Left ventricle myocardium inferior (tissue), 1 donor: ENCODE measurements at regions not wholly inside any gene's neighbourhood (a gene's known extent, or its start where the extent isn't known, plus 50 kb on each side); places are given as distances from the start of the nearest gene placed in this dataset.

Experiments used
- DNase-seq: peaks from one replicate; pipeline ENCODE4 v3.0.0-alpha.2; 2020
- H3K27ac ChIP-seq: fragments of 200-600 bp; replicated peaks from 2 replicates; pipeline ENCODE4 v1.8.0; 2021
- H3K27me3 ChIP-seq: fragments of 200-600 bp; 2 replicates; pipeline ENCODE4 v1.8.0; 2021; ENCODE audit warnings: low read depth
- H3K36me3 ChIP-seq: fragments of 200-600 bp; 2 replicates; pipeline ENCODE4 v1.8.0; 2021
- H3K4me1 ChIP-seq: fragments of 200-600 bp; 2 replicates; pipeline ENCODE4 v1.8.0; 2021
- H3K4me3 ChIP-seq: fragments of 200-600 bp; 2 replicates; pipeline ENCODE4 v1.8.0; 2021; ENCODE audit warnings: mild to moderate bottlenecking, moderate library complexity
- H3K9me3 ChIP-seq: fragments of 200-600 bp; replicated peaks from 2 replicates; pipeline ENCODE4 v1.8.0; 2021
- intact Hi-C: fragments of 100-400 bp; cut with micrococcal nuclease; formaldehyde crosslinking; loops from one replicate; pipeline ENCODE4 v1.11.0; 2022
- TF ChIP-seq, protein P1 (sequence below): fragments of 200-600 bp; IDR thresholded peaks from 2 replicates; pipeline ENCODE4 v1.8.0; 2021; ENCODE audit warnings: antibody characterized with exemption, mild to moderate bottlenecking, borderline replicate concordance
- donor health status: DM: no; HTN: yes; CAD: no; lungs with severe emphysema.

DNA sequence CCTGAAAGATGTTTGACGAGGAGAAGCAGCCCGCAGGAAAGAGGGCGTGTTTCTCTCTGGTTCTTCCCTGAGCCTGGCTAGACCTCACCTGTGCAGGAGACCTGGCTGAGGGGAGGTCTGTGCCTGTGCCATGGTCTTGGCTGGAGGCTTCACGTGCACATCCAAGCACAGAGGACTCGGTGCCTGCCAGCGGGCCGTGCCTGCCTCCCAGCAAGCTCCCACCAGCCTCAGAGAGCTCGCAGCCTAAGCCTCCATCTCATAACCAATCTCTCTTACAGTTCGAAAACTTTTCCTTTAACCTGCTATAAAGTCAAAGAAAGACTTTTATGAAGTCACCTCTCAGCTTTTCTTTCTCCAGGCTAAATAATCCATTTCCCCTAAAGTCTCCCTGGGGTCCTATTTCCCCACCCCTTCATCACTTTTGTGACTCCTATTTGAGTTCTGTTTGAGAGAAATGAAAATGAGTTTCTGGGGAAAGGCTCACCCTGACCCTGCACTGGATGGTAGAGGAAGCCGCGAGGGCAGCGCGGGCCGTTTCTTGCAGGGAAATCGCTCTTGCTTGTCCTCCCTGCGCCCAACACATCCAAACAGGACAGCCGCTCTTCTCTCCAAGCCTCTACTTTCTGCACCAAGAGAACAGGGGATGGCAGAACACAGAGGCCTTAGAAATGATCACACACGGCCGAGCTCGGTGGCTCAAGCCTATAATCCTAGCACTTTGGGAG is 521.0 kb downstream of the SOX11 start:
- TF ChIP-seq, protein P1, sequence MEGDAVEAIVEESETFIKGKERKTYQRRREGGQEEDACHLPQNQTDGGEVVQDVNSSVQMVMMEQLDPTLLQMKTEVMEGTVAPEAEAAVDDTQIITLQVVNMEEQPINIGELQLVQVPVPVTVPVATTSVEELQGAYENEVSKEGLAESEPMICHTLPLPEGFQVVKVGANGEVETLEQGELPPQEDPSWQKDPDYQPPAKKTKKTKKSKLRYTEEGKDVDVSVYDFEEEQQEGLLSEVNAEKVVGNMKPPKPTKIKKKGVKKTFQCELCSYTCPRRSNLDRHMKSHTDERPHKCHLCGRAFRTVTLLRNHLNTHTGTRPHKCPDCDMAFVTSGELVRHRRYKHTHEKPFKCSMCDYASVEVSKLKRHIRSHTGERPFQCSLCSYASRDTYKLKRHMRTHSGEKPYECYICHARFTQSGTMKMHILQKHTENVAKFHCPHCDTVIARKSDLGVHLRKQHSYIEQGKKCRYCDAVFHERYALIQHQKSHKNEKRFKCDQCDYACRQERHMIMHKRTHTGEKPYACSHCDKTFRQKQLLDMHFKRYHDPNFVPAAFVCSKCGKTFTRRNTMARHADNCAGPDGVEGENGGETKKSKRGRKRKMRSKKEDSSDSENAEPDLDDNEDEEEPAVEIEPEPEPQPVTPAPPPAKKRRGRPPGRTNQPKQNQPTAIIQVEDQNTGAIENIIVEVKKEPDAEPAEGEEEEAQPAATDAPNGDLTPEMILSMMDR: no peak
- H3K4me3 ChIP-seq: no peak overlapping the region

DNA sequence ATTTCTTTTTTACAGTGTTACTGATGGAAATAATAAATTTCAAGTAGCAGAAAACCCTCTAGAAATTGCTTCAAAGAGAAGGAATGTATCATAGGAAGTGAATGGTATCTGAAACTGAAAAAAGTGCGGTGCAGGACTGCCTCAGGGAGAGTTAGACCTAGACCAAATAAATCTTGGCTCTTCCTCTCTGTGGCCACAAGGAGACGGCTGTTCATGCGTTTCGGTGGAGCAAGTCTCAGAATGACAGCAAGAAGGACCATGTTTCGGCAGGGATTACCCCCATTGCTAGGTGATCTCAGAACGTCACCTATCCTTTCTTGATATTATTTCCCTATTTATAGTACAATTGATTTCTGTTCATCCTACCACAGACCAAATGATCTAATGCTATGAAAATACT is 522.3 kb downstream of the SOX11 start:
- Histone ChIP-seq H3K4me1 (no peaks in the 10 kb centered on the region), H3K36me3 (no peaks in the 10 kb centered on the region), H3K9me3 (no peaks in the 10 kb centered on the region), H3K4me3 (no peak overlapping the region), H3K27ac (no peak overlapping the region), H3K27me3 (no peaks in the 10 kb centered on the region)
- DNase-seq: no peak
- intact Hi-C loops: no loop called here
- TF ChIP-seq, protein P1: no peak

More for the DNA sequence above, 521.0 kb downstream of the SOX11 start:
- H3K4me1 ChIP-seq: no peaks in the 10 kb centered on the region
- no peak for DNase-seq
- no peak overlapping the region for H3K27ac ChIP-seq
- no peaks in the 10 kb centered on the region for H3K27me3 ChIP-seq
- intact Hi-C loops: no loop called here
- H3K36me3 ChIP-seq: no peaks in the 10 kb centered on the region
- no peaks in the 10 kb centered on the region for H3K9me3 ChIP-seq

DNA sequence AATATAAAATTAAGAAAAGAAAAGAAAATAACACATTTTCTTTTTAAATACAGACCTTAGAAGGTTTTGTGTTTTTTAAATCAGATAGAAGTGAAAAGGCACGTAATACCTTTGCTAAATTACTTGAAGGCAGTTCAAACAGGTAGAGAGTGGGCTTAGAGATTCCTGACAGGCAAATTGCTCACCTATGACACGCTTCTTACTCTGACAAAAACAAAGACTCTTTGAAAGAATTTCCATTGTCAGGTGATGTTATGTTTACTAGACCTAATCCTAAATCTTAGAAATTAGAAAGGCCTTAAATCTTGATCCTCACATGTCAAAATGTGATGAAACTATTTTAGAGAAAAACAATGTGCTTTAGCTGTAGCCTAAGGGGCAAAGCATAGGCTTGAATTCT is 522.9 kb downstream of the SOX11 start:
- TF ChIP-seq, protein P1: no peak
- intact Hi-C loops: no loop called here
- Histone ChIP-seq H3K9me3 (no peaks in the 10 kb centered on the region), H3K36me3 (no peaks in the 10 kb centered on the region), H3K4me1 (no peaks in the 10 kb centered on the region), H3K4me3 (no peak overlapping the region), H3K27ac (no peak overlapping the region), H3K27me3 (no peaks in the 10 kb centered on the region)
- DNase-seq: no peak

DNA sequence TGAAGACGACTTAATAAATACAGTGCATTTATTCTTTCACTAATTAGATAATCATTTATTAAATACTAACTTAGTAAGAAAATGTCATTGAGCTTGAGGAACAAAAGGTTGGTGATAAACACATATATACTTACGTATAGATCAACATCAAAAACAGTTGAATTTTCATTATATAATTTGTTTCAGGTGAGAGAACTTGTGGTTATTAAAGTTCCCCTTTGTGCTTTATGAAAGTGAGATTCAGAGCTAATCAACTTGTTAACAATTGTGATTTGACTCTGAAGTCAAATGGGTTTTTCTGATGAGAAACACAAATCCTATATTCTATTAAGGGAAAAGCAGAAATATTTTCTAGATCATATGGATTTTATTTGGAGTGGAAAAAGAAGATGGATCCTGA is 524.0 kb downstream of the SOX11 start:
- no peaks in the 10 kb centered on the region for H3K36me3 ChIP-seq
- H3K4me1 ChIP-seq: no peaks in the 10 kb centered on the region
- no peaks in the 10 kb centered on the region for H3K27me3 ChIP-seq
- DNase-seq: no peak
- no peaks in the 10 kb centered on the region for H3K9me3 ChIP-seq
- intact Hi-C loops: no loop called here
- no peak overlapping the region for H3K27ac ChIP-seq
- TF ChIP-seq, protein P1: no peak
- H3K4me3 ChIP-seq: no peak overlapping the region

DNA sequence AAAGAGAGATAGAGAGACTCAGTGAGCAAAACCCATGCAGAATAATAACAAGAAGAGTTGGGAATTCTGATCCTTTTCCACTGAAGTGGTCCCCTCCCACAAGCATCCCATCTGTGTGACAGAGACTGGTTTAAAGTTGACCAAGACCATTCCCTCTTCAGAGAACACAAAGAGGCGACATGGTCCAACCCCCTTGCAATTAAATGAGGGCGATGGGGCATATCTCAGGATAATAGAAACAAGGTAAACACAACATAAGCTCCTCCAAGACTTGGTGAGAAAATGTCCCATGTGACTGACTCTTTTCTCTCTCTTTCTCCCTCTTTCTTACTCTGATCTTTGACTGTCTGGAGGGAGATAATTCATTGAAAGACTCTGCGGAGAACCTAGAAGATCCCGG is 526.7 kb downstream of the SOX11 start:
- Histone ChIP-seq H3K27me3 (no peaks in the 10 kb centered on the region), H3K27ac (no peak overlapping the region), H3K4me1 (no peaks in the 10 kb centered on the region), H3K4me3 (no peak overlapping the region), H3K36me3 (no peaks in the 10 kb centered on the region), H3K9me3 (no peaks in the 10 kb centered on the region)
- intact Hi-C loops: no loop called here
- no peak for DNase-seq
- TF ChIP-seq, protein P1: no peak
